ENCODE measurements at regions not wholly inside any gene's neighbourhood (a gene's known extent, or its start where the extent isn't known, plus 50 kb on each side); places are given as distances from the start of the nearest gene placed in this dataset.

DNA sequence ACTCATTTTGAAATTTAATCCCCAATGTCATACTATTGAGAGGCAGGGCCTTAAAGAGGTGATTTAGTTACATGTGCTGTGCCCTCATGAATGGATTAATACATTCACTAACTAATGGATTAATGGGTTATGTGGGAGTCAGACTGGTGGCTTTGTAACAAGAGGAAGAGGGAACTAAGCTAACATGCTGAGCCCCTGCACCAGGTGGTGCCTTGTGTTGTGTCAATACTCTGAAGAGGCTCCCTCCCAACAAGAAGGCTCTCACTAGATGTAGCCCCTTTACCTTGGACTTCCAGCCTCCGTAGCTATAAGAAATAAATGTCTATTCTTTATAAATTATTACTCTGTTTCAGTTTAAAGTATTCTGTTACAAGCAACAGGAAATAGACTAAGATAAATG, 411.9 kb upstream of the EMCN start:
- TF ChIP-seq, protein P1, sequence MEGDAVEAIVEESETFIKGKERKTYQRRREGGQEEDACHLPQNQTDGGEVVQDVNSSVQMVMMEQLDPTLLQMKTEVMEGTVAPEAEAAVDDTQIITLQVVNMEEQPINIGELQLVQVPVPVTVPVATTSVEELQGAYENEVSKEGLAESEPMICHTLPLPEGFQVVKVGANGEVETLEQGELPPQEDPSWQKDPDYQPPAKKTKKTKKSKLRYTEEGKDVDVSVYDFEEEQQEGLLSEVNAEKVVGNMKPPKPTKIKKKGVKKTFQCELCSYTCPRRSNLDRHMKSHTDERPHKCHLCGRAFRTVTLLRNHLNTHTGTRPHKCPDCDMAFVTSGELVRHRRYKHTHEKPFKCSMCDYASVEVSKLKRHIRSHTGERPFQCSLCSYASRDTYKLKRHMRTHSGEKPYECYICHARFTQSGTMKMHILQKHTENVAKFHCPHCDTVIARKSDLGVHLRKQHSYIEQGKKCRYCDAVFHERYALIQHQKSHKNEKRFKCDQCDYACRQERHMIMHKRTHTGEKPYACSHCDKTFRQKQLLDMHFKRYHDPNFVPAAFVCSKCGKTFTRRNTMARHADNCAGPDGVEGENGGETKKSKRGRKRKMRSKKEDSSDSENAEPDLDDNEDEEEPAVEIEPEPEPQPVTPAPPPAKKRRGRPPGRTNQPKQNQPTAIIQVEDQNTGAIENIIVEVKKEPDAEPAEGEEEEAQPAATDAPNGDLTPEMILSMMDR (IDR thresholded peaks at IDR 0.05) = no peak
- TF ChIP-seq POLR2A (IDR thresholded peaks at IDR 0.05) = no peak

Data from thyroid gland (tissue), 4 donors.